ENCODE measurements at regions not wholly inside any gene's neighbourhood (a gene's known extent, or its start where the extent isn't known, plus 50 kb on each side); places are given as distances from the start of the nearest gene placed in this dataset.

GRCh38 chr7:16004702-16005101, 318.2 kb upstream of the MEOX2 start:
- DNase-seq (ENCODE audit: low spot score) = no peak

DNA sequence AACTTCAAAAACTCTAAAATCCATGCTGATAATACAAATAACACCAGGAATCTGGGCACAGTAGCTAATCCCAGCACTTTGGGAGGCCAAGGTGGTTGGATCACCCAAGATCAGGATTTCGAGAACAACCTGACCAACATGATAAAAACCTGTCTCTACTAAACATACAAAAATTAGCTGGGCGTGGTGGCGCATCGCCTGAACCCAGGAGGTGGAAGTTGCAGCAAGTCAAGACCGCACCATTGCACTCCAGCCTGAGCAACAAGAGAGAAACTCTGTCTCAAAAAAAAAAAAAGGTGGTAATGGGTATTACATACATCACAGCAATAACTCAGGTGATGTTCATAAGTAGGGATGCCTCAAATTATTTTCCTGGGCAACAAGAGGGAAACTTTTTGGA, 315.0 kb upstream of the MEOX2 start:
- no peak for DNase-seq (ENCODE audit: low spot score)

- no peak for DNase-seq (ENCODE audit: low spot score)
Observed at GRCh38 chr7:15998617-15999016, 312.1 kb upstream of the MEOX2 start.

- DNase-seq (ENCODE audit: low spot score) = no peak
Observed at GRCh38 chr7:15995027-15995426, 308.5 kb upstream of the MEOX2 start.

- DNase-seq (ENCODE audit: low spot score) = no peak
Observed at GRCh38 chr7:15989194-15989593, 302.7 kb upstream of the MEOX2 start.

DNA sequence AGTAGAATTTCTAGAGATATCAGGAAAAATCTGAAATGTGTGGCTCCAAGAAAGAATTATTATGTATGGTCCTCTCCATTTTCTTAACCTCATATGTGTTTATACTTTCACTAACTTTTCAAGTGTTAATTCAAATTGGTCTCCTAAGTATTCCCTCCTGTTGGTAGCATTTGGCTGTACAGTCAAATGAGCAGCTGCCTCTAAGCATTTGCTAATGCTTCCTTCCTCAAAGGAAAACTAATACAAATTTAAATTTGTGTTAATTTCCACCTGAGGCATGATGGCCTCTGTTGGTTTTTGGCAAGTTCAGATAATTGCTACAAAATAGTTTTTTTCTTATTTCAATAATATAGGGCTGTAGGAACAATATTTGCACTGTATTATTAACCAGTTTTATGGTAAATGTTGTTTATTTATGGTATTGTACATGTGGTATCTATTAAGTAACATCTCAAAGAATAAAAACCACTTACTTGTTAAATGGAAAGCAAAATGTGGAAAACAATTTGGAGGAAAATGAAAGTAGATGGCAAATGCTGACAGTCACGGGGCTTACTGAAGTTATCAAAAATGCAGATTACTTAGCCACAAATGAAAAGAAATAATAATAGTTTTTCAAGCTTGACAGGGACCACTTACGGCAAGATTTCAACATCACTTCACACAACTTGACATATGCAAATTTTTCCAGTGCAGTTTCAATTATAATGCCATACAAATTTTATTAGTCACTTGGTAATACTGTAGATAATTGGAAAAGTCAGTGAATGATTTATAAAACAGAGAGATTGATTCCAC, 299.3 kb upstream of the MEOX2 start:
- no peak for DNase-seq (ENCODE audit: low spot score)

DNA sequence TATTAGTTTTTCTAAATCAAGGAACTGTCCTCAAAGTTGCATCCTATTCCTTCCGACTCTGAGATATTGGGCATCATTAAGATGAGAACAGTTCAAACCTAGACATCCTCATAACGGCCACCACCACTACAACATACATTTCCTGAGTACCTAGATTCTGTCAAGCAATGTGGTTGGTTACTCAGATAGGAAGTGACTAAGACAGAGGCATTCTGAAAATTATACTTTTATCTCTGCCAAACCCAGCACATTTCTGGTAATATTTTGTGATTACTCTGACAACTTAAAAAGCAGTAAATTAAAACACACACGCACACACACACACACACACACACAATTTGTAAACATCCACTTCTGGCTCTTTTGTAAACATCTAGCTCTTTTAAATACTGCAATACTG, 291.2 kb upstream of the MEOX2 start:
- no peak for DNase-seq (ENCODE audit: low spot score)

DNA sequence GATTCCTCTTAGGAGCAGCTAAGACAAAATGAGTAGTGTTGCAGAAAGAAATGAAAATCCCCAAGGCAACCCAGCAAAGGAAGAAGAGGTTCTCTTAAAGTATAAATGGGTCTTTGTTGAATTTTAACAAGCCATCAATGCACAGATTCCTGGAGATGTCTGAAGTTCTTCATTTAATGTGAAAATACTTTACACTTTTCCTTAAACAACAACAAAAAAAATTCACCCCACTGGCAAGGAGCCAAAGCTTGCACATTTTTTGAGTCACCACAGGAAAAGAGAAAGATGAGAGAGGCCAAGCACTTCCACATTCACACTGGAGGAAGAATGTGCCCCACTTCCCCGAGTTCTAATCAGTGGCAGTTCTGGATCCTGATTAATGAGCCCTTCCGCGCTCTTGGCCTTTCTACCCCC, 286.4 kb upstream of the MEOX2 start:
- no peak for DNase-seq (ENCODE audit: low spot score)

DNA sequence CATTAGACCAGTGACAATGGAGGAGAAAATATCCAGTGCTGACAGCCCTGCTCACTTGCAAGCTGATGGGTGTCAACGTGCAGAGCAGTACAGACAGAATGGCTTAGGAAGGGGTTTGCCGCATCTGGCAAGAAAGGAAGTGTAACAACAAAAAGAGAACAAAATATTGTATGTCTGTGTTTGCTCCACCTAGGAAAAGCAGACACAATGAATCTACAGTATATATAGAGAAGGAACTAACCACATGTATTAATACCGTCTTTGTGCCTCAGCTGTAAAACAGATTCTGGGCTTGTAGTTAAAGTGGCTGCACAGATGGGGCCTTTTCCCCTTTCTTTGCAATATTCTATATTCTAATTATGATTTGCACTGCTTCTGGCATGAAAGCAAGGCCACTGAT, 281.1 kb upstream of the MEOX2 start:
- no peak for DNase-seq (ENCODE audit: low spot score)

DNA sequence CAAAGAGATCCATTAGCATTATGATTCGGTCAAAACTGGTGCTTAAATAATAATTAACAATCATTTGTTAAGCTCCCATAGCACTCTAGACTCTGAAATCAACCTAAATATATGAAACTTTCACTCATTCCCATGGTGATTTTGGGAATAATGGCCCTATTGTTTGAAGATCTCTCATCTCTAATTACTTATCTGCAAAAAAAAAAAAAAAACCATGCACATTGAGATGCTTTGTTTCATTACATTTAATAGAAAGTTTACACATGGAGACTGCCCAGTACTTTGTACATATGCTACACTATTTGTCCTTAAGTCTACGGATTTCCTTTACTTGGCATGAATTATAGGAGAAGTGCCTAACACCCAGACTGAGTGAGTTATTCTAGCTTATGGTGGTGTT, 280.6 kb upstream of the MEOX2 start:
- DNase-seq (ENCODE audit: low spot score) = no peak

- DNase-seq (ENCODE audit: low spot score) = no peak
Observed at GRCh38 chr7:15963206-15963605, 276.7 kb upstream of the MEOX2 start.

- DNase-seq (ENCODE audit: low spot score) = no peak
Observed at GRCh38 chr7:15954671-15955354, 268.3 kb upstream of the MEOX2 start.

DNA sequence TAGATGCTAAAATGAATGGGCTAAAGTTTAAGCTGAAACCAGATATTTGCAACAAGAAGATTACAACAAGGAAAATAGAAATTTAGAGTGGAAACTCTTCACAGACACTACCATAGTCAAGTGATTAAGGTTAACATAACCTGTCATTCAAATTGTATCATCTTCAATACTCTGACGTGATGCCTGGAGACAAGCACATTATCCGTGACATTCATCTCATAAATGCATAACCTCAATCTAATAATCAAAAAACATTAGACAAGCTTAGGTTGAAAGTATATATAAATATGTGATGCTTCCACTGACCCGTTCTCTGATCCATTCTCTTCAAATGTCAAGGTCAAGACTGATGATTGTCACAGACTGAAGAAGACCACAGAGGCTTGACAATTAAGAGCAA, 263.8 kb upstream of the MEOX2 start:
- DNase-seq (ENCODE audit: low spot score) = no peak

DNA sequence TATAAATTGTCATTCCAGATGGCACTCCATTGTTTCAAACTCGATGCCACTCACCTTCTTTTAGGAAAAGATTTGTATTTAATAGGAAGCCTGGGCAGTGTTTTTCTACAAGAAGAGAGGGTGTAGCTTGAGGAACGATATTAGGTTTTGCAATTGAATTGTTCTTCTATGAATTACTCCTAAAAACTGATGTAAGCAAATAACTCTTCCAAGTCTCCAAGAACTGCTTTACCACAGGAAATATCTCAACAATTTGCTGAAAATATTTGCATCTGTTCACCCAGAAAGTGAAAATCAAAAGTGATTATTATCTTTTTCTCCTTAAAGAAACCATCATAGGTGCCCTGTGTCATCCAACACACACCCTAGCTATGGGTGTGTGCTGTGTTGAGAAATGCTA, 261.3 kb upstream of the MEOX2 start:
- no peak for DNase-seq (ENCODE audit: low spot score)

DNA sequence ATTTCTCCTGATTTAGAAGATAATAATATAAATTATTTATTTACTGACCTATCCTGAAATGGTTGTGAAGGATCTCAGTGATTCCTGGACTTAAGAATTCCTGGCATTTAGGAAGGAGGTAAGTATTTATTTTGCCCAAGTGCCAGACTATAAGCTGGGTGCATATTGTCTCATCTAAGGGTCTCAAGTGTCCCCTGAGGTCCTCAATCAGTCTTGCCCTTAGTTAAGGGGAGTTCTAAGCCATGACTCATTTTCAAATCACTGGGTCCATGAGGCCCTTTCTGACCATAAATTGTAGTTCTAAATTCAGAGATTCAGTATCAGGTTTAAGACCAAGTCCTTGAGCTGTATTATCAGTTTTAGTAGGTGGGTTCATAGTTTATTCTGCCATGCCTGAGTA, 251.6 kb upstream of the MEOX2 start:
- no peak for DNase-seq (ENCODE audit: low spot score)

- DNase-seq (ENCODE audit: low spot score) = no peak
Observed at GRCh38 chr7:15937571-15937970, 251.1 kb upstream of the MEOX2 start.

DNA sequence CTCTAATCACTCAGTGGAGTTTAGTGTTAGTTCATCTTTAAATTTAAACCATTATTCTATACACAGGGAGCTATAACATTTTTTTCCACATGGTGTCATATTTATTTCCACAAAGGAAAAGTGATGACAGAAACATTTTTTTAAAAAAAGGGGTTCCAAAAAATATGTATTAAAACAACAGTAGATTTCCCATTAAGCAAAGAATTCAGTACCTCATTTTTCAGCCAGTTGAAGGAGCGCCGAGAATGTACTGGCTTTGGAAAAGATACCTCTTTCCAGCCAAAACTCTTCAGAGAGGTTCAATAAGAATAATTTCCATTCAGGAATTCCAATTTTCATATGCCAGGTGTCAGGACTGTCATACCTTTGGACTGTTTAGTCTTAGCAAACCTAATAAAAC, 250.5 kb upstream of the MEOX2 start:
- no peak for DNase-seq (ENCODE audit: low spot score)

- DNase-seq (ENCODE audit: low spot score) = no peak
Observed at GRCh38 chr7:15932318-15932717, 245.8 kb upstream of the MEOX2 start.

DNA sequence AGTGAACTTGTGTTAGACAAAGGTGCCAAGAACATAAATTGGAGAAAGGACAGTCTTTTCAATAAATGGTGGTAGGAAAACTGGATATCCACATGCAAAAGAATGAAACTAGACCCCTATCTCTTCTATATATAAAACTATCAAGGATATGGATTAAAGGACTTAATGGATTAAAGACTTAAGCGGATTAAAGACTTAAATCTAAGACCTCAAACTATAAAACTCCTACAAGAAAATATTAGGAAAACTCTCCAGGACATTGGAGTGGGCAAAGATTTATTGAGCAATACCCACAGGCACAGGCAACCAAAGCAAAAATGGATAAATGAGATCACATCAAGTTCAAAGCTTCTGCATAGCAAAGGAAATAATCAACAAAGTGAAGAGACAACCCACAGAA, 242.9 kb upstream of the MEOX2 start:
- no peak for DNase-seq (ENCODE audit: low spot score)

DNA sequence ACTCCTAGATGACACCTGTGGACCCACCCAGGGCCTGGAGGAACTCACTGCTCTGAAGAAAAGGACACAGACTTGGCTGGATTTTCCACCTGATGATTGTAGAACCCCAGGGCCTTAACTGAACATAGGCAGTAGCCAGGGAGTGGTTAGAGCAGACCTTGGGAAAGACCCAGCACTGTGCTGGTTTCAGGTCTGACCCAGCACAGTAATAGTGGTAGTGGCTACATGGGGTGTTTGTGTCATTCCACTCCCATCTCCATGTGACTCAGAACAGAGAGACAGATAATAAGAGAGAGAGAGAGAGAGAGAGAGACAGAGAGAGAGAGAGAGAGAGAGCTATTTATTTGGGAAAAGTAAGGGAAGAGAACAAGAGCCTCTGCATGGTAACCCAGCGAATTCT, 239.1 kb upstream of the MEOX2 start:
- DNase-seq (ENCODE audit: low spot score) = no peak

GRCh38 chr7:15924910-15925309, 238.4 kb upstream of the MEOX2 start:
- no peak for DNase-seq (ENCODE audit: low spot score)

DNA sequence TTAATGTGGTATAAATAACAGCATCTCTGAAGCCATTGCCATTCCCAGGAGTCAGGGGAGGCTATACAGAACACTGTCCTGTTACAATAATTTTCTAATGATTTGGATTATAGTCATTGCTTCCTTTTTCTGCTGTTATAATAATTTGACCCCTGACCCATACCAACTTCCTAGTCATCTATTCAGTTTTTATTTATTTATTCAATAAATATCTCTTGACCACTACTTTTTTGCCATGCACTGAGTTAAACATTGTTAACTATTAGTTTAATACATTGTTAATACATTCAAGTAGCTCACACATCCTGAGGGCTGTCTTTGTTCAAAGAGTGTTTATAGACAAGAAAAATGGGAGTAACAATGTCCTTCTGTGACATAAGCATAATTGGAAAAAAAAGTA, 235.5 kb upstream of the MEOX2 start:
- no peak for DNase-seq (ENCODE audit: low spot score)

DNA sequence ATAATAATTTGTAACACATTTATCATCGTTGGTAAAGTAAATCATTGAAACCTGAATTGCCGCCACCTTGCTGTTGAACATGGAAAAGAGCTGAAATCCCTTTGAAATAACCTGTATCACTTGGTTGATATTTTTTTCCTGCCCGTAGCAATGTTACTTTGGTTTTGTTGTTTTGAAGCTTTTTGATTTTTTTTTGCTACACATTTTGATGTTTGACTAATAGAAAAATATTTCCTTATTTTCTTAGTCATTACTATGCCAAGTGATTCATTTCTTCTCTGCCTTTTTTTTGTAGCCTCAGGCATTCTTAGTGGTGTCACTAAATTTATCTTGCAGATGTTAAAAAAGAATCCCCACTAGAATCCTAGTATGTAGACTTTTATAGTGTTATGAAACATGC, 235.1 kb upstream of the MEOX2 start:
- no peak for DNase-seq (ENCODE audit: low spot score)

- no peak for DNase-seq (ENCODE audit: low spot score)
Observed at GRCh38 chr7:15920953-15921352, 234.5 kb upstream of the MEOX2 start.

All from left forelimb (tissue), 1 donor.